GM21619 (cell line): ENCODE measurements at regions not wholly inside any gene's neighbourhood (a gene's known extent, or its start where the extent isn't known, plus 50 kb on each side); places are given as distances from the start of the nearest gene placed in this dataset.
"Not testable (repeated sequence)": the region's sequence is repeated elsewhere in the genome, so short reads cannot be mapped to it uniquely, and the experiment has no call there.

Source experiments
- ATAC-seq: cut with Tn5 transposase; IDR thresholded peaks from one replicate; pipeline ENCODE4 v1.9.1; 2021; ENCODE audit not compliant: unreplicated experiment

GRCh38 chr16:10232757-10233156, 50.5 kb upstream of the GRIN2A start:
- ATAC-seq = no peak

GRCh38 chr16:10239640-10240039, 57.4 kb upstream of the GRIN2A start:
- no peak for ATAC-seq

- ATAC-seq = no peak
These were observed 58.8 kb upstream of the GRIN2A start for GRCh38 chr16:10240854-10241613.

- no peak for ATAC-seq
These were observed 59.9 kb upstream of the GRIN2A start for GRCh38 chr16:10242097-10242496.

DNA sequence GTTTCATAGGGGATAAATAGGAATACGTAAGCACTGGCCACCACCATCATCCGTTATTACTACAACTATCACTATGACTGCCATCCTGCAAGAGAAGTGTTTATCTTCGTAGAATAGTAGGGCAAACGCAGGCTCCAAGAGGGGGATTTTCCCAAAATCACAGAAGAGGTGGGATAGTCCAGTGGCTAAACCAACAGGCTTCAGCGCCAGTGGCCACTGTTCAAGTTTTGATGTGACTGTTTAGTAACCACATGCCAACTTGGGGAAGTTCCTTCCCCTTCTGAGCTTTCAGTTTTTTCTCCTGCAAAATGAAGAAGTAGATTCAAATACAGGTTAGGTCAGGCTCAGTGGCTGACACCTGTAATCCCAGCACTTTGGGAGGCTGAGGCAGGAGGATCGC, 60.7 kb upstream of the GRIN2A start:
- ATAC-seq = peak; percentile 57

DNA sequence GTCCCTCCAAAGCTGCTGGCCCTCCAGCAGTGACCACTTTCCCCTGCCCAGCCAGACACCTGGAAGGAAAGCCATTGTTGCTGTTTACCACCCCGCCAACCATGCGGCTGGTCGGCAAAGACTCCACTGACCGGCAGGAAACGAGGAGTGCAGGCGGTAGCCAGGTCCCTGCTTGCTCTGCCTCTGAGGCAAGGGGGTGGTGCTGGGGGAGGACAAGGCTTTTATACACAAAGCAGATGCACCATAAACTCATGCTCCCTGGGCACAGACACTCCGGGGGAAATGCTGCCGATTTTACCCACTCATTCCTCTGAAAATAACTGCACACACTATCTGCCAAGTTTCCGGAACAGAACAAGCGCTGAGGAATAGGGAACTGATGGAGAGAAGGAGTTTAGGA, 62.8 kb upstream of the GRIN2A start:
- ATAC-seq = no peak

GRCh38 chr16:10250137-10250828, 68.1 kb upstream of the GRIN2A start:
- ATAC-seq = no peak

DNA sequence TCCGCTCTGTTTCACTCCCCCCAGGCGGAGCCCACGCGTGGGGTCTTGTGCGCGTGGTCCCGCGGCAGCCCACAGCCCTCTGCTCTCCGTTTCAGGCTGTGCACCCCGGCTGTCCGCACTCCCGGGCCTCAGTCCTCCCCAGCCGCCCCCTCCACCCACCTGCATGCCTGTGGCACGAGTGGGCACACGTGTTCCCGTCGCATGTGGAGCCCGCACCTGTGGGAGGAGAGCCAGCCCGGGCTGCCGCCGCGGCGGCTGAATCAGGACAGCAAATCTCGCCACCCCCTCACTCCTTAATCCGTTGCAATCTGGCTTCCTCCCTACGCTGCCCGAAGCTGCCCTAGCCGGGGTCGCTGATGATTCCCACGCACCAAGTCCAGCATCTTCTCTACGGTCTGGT, 69.9 kb upstream of the GRIN2A start:
- ATAC-seq = no peak

DNA sequence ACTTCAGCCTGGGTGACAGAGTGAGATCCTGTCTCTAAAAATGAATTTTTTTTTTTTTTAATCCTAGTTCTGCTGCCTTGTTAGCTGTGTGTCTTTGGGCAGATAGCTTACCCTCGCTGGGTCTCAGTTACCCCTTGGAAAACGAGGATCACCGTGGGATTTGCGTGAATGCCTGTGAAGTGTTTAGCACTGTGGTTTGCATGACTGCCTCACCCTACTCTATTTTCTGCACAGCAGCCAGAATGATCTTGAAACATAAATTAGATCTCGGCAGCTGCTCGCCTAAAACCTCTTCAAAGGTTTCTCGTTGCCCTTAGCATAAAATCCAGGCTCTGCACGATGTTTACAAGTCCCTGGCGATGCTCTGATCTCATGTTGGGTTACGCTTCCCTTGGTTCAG, 71.2 kb upstream of the GRIN2A start:
- no peak for ATAC-seq

GRCh38 chr16:10255728-10256127, 73.5 kb upstream of the GRIN2A start:
- ATAC-seq = no peak

- ATAC-seq = peak; percentile 53
These were observed 74.8 kb upstream of the GRIN2A start for GRCh38 chr16:10256784-10257641.

GRCh38 chr16:10257642-10258251, 75.5 kb upstream of the GRIN2A start:
- not testable (repeated sequence) for ATAC-seq

DNA sequence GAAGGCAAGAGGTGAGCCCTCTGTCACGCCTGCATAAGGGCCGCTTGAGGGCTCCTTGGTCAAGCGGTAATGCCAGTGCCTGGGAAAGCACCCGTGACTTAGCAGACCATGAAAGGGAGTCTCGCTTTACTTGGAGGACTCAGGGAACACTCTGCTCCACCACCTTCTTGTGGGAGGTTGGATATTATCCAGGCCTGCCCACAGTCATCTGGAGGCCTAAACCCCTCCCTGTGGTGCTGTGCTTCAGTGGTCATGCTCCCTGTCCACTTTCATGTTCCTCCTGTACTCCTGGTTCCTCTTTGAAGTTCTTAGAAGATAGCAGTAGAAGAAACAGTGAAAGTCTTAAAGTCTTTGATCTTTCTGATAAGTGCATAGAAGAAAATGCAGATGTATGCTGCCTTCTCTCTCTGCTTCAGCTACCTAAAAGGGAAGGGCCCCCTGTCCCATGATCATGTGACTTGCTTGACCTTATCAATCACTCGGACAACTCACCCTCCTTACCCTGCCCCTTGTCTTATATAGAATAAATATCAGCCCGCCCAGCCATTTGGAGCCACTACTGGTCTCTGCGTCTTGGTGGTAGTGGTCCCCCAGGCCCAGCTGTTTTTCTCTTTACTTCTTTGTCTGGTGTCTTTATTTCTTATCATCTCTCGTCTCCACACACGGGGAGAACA, 76.8 kb upstream of the GRIN2A start:
- ATAC-seq = not testable (repeated sequence)

DNA sequence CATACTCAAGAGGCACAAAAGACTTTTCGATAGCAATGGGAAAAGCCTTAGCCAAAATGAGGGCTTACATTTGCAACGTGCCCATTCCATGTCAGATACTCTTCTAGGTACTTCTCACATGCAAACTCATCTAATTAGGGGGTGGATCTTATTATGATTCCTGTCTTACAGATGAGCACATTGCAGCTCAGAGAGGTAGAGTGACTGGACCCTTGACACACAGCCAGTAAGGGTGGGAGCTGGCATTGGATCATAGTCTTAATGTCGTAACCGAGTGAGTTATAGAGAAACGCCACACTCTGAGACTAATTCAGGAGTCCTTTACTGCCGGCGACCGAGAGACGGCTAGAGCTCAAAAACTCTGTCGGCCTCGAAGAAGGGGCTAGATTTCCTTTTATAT, 78.8 kb upstream of the GRIN2A start:
- no peak for ATAC-seq

DNA sequence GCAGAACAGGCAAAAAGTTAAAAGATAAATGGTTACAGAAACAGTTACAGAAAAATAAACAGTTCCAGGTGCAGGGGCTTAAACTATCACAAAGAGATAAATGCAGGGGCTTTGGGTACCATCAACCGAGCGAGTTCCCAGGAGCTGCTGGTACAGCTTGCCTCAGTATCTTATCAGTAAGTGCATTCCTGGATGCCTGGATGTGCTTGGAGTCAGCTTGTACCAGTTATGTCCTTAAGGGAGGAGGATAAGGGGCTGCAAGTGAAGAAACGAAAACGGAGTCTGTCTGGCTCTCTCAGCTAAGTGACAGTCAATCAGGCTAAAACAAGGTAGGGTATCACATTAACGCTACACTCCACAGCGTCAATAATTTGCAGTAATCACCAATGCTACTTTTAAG, 79.3 kb upstream of the GRIN2A start:
- not testable (repeated sequence) for ATAC-seq

- no peak for ATAC-seq
These were observed 80.3 kb upstream of the GRIN2A start for GRCh38 chr16:10262377-10263132.

DNA sequence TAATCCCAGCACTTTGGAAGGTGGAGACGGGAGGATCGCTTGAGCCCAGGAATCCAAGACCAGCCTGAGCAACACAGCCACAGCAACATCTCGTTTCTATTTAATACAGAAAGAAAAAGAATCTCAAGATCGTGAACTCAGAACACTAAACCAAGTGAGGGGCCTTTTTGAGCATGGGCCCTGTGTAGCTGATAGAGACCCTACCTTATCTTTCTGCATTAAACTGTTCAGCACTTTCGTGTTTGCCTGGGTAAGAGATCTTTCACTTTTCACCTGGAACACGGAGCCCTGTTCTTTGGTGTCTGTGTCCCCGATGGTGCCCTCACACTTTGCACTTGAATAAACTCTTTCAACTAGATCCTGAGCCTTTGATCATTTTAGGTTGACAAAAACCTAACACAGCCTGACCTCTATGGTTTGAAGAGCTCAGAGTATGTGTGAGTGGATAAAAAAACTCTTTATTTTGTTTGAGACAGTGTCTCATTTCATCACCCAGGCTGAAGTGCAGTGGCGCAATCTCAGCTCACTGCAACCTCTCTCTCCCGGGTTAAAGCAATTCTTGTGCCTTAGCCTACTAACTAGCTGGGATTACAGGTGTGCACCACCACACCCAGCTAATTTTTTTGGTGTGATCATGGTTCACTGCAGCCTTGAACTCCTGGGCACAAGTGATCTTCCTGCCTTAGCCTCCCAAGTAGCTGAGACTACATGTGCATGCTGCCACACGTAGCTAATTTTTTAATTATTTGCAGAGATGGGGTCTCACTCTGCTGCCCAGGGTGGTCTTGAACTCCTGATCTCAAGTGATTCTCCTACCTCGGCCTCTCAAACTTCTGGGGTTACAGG, 83.8 kb upstream of the GRIN2A start:
- no peak for ATAC-seq

DNA sequence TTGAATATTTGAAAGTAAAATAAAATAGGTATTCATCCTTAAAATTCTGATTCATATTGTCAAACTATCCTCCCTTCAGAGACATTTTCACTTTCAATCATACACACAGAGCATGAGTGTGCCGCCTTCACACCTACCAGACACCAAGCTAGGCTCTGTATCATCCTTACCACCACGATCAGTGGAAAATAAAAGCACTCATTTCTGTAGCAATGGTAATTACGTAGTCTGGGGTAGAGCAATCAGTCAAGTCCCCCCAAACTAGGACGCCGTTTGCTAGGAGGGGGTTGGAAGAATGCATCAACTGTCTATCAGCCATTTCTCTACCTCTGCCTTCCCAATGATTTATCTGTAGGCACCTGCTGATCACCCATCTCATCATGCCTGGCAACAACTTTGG, 84.6 kb upstream of the GRIN2A start:
- ATAC-seq = peak; percentile 80

DNA sequence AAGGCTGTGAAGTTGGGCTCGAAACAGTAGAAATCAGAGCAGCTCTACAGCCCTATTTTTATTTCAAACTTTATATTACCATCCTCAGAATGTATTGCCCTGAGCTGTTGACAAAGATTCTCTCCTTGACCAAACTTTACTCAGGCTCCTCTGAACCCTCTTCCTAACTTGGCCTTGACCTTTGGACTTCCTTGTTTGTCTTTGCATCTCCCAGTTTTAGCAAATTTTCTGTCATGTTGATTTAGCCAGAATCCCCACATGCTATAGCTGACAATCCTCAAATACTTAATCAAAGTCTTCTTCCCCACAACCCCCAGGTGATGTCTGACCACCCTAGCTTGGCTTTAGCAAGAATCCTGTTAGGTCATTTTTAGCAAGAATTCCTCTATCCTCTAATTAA, 87.4 kb upstream of the GRIN2A start:
- ATAC-seq = no peak
